Left kidney (tissue), 1 donor: ENCODE measurements at regions not wholly inside any gene's neighbourhood (a gene's known extent, or its start where the extent isn't known, plus 50 kb on each side); places are given as distances from the start of the nearest gene placed in this dataset.

Experiments used
- DNase-seq: peaks from one replicate; pipeline ENCODE4 v3.0.0-alpha.2; 2013

DNA sequence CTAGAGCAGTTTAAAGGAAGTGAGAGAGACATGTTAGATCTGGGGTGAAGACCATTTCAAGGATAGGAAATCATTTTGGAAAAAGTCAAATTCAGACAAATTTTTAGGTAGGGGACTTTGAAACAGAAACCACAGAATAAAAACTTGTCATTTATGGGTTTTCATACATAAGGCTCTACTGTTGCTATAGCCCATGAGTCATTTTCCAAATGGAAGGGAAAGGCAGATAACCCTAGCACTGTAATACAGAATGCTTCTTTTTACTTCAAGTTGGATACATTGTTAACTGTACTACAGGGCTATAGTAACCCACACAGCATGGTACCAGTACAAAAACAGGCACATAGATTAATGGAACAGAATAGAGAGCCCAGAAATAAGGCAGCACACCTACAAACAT is 455.4 kb downstream of the EBF1 start:
- DNase-seq = no peak

DNA sequence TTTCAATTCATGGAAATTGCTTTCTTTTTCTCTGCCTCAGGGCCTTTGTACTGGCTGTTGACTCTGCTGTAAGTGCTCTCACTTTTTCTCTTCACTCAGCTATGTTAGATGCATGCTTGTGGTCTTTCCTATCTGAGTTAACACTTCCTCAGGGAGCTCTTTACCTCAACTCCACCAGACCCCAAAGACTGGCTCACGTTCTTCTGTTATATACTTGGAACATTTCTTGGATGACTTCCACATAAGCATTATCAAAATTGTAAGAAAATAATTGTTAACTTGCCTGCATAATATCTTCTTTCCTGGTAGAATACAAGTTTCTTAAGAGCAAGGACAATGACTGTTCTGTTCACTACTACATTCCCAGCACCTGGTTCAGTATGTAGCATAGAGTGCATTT is 455.9 kb downstream of the EBF1 start:
- DNase-seq = no peak

DNA sequence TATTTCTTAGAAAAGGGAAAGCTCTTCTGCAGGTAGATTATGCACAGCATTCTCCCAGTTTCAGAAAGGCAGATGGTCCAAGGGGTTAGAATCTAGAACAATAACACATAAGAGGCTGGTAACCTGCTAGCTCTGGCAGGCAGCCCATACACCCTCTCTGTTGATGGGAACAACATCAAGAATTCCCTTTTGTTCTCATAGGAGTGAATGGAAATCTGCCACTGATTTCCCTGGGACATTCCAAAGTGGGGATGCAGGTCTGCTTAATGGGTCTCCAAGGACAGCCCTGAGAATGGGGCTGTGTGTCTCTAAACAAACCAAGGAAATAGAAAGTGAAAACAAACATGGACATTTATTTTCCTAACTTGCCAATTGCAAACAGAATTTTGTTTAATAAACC is 456.8 kb downstream of the EBF1 start:
- DNase-seq = no peak

DNA sequence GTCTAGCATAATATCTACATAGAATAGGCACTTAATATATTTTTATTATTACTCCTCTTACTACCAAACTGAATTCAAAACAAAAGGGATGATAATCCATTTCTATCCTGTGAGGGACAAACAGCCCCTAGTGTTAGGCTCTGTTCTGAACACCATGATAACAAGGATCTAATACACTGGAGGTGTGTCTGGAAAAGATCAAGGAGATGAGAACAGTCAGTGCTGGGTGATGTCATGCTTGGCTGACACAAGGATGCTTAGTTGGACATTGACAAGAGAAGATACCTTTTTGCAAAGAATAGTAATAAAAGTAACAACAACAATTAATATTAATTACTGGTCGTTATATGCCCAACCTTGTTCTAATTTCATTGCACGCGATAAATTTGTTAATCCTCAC is 458.7 kb downstream of the EBF1 start:
- DNase-seq = no peak

DNA sequence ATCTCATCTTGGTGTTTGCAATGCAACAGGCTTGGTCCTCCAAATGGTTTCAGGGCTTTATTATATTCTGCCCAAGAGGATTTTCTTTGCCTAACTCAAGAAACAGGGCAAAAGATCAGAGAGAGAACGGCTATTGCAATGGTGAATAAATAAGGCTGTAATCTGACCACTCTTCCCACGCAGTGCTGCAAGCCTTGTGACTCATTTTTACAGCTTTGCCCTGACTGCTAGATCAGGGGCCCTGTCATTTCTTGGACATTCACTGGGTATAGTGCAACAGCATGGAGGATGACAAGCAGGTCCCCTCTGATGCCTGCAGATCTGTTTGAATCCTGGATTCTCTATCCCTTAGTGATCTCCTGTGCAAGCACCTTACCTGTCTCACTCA is 459.1 kb downstream of the EBF1 start:
- DNase-seq = no peak

DNA sequence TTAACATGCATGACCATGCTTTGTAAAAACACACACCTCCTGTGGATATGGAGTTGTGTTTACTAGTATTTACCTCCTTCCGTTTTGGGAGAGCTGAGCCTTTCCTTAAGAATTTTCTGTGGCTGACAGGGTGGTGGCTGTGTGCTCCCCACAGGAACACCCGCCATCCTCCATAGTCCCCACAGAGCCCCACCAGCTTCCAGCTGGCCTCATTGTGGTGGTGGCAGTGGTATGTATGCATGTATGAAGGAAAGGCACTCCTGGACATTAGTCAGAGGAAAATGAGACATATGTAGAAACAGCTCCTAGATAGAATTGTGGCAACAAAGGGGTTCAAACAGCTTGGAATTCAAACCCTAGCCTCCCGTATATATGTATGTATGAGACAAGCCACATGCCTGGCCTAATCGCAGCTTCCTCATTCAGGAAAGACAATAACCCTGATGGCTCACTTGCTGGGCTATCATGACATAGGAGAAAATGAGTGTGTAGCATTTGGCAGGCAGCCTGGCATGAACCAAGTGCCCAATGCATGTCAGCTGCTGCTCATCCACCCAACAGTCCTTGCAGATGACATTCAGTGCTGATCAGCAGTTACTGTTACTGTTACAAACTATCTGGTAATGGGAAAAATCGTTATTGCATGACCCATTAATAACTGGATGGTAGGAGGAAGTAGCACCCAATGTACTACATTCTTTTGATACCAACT is 459.7 kb downstream of the EBF1 start:
- no peak for DNase-seq

DNA sequence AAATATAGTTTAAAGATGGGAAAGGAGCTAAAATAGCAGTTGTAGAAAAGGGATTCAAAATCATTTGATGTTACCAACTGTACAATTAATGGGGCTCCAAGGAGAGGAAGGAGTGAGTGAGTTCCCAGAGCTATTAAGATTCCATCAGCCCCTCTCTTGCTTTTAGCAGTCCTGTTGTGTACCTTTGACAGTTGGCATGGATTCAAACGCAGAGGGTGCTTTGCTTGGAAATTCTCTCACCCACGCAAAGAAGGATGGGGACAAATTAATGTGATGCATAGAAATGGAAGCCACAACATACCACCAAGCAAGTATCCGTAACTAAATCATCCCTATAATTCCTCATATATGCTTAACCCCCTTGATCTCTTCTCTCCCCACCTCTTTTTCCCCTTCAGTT is 461.3 kb downstream of the EBF1 start:
- DNase-seq = no peak

DNA sequence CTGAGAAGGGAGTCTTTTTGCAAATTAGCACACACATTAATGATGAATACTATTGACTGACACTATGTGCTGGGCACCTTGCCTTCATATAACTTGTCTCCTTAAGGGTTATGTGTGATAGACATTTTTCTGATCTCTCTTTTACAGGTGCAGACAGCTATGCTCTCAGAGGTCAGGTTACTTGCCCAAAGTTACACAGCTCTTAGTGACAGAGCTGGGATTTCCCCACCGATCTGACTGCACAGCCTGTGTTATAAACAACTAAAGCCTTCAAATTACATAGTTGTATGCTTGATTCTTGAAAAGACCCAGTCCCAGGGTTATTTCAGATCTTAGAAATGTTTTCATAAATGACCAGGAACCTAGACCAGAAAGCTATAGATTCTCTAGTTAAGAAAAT is 462.7 kb downstream of the EBF1 start:
- no peak for DNase-seq

DNA sequence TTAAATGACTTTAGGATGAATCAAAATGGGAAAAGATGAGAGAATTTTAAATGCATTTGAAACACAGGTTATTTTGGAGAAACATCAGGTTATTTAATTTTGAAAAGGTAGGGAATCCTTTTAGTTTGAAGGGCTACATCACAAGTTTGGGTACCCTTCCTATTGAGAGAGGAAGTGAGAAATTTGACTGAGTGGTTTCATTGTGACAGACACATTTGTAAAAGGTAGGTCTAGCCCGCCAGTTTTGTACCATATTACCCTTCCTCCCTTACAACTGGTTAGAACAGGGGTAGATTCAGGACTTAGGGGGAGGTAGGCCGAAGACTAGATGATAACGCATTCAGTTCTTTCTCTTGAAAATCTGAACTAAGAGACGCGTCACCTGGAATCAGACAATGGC is 464.2 kb downstream of the EBF1 start:
- DNase-seq = no peak

DNA sequence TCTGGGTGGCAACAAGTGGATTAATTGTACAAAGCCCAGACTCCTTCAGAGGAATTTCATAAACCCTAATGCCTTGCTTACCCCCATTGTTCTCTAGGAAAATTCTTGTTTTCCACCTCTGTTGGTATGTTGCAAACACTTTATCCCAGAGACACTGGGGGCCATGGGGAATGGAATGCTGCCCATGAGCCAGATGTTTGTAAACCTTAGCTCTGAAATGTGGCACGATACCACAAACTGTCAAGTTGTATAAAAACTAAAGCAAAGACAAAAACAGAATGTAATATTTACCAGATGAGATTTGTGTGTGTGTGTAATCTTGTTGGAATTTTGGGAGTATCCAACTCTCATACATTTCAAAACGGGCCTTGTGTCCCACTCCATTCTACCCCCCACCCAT is 465.0 kb downstream of the EBF1 start:
- DNase-seq = no peak

DNA sequence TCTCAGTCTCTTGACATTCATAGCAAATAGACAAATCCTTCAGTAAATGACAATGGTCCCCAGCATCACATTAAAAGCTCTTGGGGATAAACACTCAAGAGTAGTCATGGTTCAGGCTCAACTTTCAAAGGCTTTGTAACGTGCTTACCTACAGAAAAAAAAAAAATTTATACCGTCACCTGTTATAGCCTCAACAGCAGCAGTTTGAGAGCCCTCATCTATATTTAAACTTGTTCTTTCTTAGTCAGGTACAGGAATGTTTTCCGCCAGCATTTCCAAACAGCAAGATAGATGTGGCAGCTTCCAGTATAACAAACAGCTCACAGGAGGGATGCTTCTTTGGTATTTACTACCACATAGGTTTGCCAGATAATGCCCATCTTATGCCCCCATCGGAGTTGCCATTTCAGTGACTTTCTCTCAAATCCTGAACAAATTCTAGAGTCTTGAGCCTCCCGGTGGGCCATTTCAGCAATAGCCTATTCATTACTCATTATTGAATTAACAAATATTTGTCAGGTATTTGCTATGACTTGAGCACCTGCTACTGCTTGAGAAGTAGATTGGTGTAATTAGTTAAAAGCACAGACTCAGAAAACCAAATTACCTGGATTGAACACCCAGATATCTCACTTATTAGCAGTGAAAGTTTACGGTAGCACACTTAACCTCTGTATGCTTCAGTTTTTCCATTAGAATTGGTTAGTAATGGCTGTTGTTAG is 470.0 kb downstream of the EBF1 start:
- DNase-seq = no peak

DNA sequence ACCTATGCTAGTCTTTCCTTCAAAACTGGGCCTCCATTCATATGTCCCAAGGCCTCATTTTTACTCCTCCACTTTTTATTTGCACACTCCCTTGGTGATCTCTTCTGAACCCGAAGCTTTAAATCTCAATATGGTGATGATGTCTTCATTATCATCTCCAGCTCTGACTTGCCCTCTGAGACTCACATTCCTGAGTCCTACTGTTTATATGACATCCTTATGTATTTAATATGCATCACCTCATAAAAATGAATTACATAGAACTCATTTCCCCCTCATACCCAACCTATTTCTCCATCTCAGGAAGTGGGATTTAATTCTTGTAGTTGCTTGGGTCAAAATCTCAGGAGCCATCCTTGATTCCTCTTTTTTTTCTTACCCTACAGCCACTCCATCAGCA is 473.0 kb downstream of the EBF1 start:
- no peak for DNase-seq

DNA sequence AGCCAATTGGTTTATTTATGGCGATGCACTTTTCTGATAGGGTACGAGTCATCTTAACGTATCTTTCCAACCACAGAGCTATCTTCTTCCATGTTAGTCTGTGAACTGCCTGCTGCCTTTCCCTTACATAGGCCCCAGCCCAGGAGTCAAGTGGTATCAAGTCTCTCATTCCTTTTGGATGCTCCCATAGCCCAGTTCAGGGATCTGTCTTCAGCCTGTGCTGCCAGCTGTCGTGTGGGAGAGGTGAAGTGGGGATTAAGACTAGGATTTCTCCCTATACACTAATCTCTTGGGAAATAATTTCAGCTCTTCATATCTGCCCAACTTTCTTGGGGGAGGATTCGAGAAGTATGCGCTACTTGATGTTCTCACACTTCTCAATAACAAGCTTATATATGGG is 475.7 kb downstream of the EBF1 start:
- DNase-seq = no peak

DNA sequence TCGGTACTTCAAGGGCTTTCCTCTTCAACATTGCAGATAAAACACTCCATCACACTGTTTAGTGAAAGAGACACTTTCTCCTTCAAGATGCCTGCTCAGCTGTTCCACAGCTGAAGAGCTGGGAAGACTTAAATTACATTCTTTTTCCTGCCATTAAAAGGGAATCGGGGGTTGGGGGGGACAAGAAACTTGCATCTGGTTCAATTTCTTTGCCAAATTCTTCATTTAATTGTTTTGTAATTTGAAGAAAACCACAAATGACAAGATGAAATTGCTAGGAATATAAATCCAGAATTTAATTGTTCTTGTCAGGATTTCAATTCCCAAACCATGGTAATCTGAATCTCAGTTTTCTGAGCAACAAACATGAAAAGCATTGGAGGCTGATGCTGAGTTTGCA is 478.3 kb downstream of the EBF1 start:
- DNase-seq = no peak

DNA sequence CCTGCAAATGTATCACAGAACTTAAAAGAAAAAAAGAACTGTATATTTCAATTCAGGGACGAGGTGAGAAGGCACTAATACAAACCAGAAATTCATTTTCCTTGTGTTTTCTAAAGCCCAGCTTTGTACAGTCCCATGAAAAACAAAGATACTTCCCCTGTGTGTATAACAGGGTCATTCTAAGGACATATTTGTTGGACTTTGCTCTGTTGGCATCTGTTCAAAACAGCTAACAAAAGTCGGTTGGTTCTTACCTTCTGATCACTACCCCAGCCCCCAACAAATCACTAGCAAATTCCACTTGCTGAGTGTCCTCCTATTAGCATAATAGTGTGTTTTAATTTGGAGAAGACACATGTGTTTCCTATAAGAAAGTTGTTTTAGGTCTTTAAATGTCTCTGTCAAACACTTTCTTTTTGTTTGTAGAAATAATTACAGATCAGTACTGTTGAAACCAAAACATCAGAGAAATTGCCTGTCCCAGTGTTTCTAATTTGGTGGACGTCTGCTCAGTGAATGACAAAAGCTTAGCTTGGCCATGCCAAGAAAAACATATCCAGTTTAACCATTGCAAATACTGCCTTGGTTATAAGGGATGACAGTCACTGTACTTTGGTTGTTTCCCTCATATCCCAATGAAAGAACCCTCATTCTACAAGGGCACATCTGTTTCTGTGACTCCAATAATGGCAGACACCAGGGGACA is 480.5 kb downstream of the EBF1 start:
- DNase-seq = no peak

DNA sequence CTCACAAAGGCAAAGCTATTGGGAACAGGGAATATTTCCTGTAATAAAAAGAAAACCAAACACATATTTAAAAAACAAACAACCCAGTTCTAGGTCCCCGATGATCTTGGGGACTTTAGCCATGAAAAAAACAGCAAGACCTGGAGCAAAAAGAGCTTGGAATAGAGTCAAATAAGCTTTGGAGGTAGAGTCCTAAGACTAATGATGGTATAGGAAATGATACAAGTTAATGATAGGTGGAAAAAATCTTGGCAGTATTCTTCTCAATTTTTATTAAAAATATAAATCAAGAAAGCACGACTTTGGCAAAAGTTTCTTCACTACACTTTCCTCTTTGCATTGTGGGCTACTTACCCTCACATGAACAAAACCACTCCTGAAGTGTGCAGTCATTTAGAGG is 481.5 kb downstream of the EBF1 start:
- no peak for DNase-seq

DNA sequence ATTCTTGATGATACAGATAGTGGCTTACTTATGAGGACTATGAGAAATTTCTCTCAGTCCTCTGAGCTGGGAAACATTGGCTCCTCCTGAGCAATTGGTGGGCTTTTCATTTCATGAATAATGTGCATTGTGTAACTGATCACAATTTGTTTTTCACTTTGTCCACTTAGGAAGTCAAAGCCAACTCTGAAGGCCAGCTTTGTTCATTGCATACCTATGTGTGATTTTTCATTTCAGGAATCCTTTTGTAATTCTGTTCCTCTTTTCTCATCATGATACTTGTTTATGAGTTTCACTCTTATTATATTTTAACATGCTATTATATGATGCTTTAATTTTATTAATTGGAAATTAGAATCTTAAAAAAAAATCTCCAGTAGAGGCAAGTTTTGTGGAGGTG is 483.0 kb downstream of the EBF1 start:
- DNase-seq = no peak

DNA sequence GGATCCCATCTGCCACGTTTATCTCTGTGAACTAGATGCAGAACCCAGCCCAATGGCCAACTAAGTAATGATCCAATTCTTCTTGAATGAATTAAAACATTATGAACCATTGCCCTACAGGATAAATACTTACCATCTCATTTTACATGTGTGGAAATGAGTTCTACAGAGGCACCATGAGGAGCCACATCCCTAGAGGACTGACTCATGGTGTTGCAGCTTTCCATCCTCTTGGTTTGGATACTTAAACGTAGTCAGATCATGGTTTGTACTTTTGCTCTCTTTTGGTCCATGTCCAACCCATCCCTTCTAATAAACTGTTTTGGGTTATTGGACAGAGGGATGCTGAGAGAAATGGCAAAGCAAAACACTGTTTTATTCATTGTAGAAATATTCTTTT is 484.8 kb downstream of the EBF1 start:
- DNase-seq = no peak

DNA sequence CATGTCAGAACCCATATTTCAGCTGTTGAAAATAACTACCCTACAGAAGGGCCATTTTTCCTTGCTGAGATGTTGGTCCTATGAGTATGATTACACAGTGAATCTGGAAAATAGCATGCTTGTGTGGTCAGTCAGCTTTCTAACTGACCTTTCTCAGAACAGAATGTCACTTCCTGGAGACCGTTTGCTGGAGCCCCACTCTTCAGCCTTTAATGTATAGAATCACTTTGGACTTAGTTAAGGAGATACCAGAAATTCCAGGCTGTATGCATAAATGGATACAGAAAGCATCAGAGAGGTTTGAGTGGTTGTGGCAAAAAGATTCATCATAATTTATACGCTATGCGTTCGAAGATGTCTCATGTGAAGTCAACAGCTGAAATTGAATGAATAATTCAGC is 488.1 kb downstream of the EBF1 start:
- no peak for DNase-seq

DNA sequence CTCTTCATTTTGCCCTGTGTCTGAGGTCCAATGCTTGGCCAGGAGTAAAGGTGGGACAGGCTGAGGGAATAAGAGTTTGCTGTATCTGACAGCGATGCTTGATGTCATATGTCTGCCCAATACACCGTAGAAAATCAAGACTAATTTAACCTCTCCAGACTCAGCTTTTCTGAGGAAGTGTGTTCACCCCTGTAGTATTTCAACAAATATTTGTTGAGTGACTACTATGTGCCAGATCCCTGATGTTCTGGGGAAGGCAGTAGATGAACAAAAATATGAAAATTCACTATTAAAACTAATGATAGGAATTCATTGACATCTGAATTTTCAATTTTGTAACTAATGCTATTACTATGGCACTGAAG is 489.7 kb downstream of the EBF1 start:
- DNase-seq = no peak

DNA sequence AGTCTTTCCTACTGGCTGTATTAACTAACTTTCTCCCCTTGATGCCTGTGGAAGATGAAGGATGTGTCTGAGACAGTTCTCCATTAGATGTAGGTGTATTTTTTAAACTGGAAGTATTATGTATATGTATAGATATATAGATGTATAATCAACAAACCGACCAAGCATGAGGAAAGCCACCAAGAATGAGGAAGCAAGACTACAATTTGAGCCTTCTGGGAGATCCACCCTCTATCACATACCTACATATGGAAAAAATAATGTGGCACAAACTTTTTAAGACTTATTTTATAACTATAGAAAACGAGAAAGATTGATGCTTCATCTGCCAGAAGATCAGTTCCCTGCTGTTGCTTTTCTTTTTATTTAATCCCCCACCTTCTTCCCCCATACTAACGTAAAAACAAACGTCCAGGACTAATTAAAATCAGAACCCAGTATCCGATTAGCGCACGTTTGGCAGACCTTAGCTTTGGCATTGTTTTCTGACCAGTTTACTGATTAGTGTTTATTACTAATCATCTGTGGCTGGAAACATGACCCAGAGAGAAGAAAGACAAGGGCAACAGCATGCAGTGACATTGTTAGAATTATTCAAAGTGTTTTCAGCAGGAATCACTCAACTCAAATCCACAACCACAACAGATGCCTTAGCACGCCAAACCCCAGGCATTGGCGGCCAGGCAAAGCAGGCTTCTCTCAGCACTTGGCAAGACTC is 490.2 kb downstream of the EBF1 start:
- no peak for DNase-seq

DNA sequence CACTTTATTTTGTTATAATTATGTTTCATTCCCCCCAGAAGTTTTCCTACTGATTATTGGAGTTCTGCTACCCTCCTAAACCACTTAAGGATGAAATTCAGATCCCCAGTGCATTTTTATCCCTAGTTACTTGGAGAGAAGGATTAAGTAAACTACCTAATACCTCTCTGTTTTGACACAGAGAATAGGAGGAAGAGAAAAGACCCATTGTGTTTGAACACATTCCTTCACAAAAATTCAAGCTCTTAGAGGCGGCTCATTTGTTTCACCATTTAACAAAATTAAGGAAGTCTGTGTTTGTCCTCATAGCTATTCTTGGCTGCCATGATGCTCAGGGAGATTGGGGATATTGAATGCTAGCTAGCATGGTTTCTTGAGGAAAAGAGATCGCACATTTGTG is 492.6 kb downstream of the EBF1 start:
- DNase-seq = no peak

DNA sequence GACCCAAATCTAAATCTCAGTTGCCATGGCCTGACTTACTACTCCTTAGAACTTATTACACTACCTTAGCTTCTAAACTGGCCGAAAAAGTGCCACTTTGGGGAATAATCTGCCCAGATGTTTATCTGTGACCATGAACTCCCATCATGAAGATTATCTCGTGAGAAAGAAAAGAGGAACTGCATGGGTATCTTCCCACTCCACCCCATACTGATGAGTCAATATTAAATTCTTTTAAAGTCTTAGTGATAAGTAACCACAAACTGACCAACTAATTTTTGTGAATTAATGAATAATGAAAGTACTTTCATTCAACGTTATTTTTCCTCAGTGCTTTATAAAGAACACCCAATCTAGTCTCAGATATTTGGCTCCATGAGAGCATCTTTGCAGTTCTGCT is 493.5 kb downstream of the EBF1 start:
- no peak for DNase-seq
